Endodermal cell (in vitro differentiated cells): ENCODE measurements at regions not wholly inside any gene's neighbourhood (a gene's known extent, or its start where the extent isn't known, plus 50 kb on each side); places are given as distances from the start of the nearest gene placed in this dataset.
A peak's percentile ranks its signal among the peaks of the same experiment; 100 is the strongest.

Experiments
- DNase-seq: peaks from one replicate; pipeline ENCODE4 v3.0.0-alpha.2; 2017
- H3K27ac ChIP-seq: 2 replicates; pipeline ENCODE4 v1.5.1; 2013; ENCODE audit warnings: mild to moderate bottlenecking, low read depth, low read length, moderate library complexity
- H3K27me3 ChIP-seq: 2 replicates; pipeline ENCODE4 v1.6.1; 2013; ENCODE audit warnings: mild to moderate bottlenecking, low read length, moderate library complexity; ENCODE audit not compliant: insufficient read depth, control insufficient read depth, poor library complexity, severe bottlenecking
- H3K36me3 ChIP-seq: 2 replicates; pipeline ENCODE4 v1.7.0; 2013; ENCODE audit warnings: mild to moderate bottlenecking, low read length, moderate library complexity; ENCODE audit not compliant: control insufficient read depth, insufficient read depth
- H3K4me1 ChIP-seq: one replicate; pipeline ENCODE4 v1.7.0; 2013; ENCODE audit warnings: low read length; ENCODE audit not compliant: control insufficient read depth, insufficient read depth
- H3K4me3 ChIP-seq: 2 replicates; pipeline ENCODE4 v1.5.1; 2013; ENCODE audit warnings: mild to moderate bottlenecking, low read length, moderate library complexity
- H3K9ac ChIP-seq: 2 replicates; pipeline ENCODE4 v1.6.1; 2013; ENCODE audit warnings: mild to moderate bottlenecking, low read length, moderate library complexity; ENCODE audit not compliant: poor library complexity, severe bottlenecking; ENCODE audit errors: extremely low read depth
- H3K9me3 ChIP-seq: 2 replicates; pipeline ENCODE4 v1.6.1; 2013; ENCODE audit warnings: mild to moderate bottlenecking, low read length, moderate library complexity; ENCODE audit not compliant: control insufficient read depth
- H3K27ac Mint-ChIP-seq: 2 replicates; pipeline ENCODE4 v1.8.0; 2020; ENCODE audit warnings: mixed read lengths
- H3K27me3 Mint-ChIP-seq: 2 replicates; pipeline ENCODE4 v1.8.0; 2021; ENCODE audit warnings: mild to moderate bottlenecking, mixed read lengths; ENCODE audit not compliant: insufficient read depth
- H3K36me3 Mint-ChIP-seq: 2 replicates; pipeline ENCODE4 v1.8.0; 2020; ENCODE audit warnings: low read depth, mixed read lengths
- H3K4me1 Mint-ChIP-seq: 2 replicates; pipeline ENCODE4 v1.8.0; 2020; ENCODE audit warnings: mixed read lengths
- H3K4me3 Mint-ChIP-seq: 2 replicates; pipeline ENCODE4 v1.8.0; 2020; ENCODE audit warnings: mild to moderate bottlenecking, moderate library complexity, mixed read lengths
- H3K9me3 Mint-ChIP-seq: 2 replicates; pipeline ENCODE4 v1.8.0; 2020; ENCODE audit warnings: mild to moderate bottlenecking, mixed read lengths
- CTCF ChIP-seq: fragments of 200-600 bp; sonication (generic); conservative IDR thresholded peaks from 2 replicates; pipeline ENCODE4 v1.5.0; 2021; ENCODE audit warnings: antibody characterized with exemption, mild to moderate bottlenecking
- WGBS, 2 experiments: methylation state at CpG; one replicate each; pipeline versions ENCODE4 v1.1.5 to v1.1.7; 2013; ENCODE audit warnings: missing lambda C conversion rate in 2 of 2, mixed read lengths in 1 of 2; ENCODE audit not compliant: insufficient coverage in 1 of 2, insufficient read length in 1 of 2; 5-methylcytosine and 5-hydroxymethylcytosine counted together

GRCh38 chr9:99400184-99400731 lies 178.2 kb downstream of the SEC61B start:
- Histone ChIP-seq H3K4me1 (no peaks in the 10 kb centered on the region), H3K4me3 (no peak overlapping the region), H3K27me3 (no peaks in the 10 kb centered on the region), H3K9me3 (peaks cover 4% of the 10 kb centered on the region), H3K36me3 (no peaks in the 10 kb centered on the region), H3K9ac (no peak overlapping the region), H3K27ac (no peak overlapping the region)
- peak; percentile 63 for TF ChIP-seq CTCF
- no peak overlapping the region for H3K4me3 Mint-ChIP-seq
- H3K36me3 Mint-ChIP-seq, result no peaks in the 10 kb centered on the region
- WGBS, 2 experiments, result 76 to 95% methylated on average over 5 of the region's 5 CpGs
- H3K9me3 Mint-ChIP-seq, result peaks cover 3% of the 10 kb centered on the region
- H3K27me3 Mint-ChIP-seq, result peaks cover 6% of the 10 kb centered on the region
- H3K27ac Mint-ChIP-seq, result no peak overlapping the region
- DNase-seq, result peak; percentile 70
- H3K4me1 Mint-ChIP-seq, result peaks cover 21% of the 10 kb centered on the region

DNA sequence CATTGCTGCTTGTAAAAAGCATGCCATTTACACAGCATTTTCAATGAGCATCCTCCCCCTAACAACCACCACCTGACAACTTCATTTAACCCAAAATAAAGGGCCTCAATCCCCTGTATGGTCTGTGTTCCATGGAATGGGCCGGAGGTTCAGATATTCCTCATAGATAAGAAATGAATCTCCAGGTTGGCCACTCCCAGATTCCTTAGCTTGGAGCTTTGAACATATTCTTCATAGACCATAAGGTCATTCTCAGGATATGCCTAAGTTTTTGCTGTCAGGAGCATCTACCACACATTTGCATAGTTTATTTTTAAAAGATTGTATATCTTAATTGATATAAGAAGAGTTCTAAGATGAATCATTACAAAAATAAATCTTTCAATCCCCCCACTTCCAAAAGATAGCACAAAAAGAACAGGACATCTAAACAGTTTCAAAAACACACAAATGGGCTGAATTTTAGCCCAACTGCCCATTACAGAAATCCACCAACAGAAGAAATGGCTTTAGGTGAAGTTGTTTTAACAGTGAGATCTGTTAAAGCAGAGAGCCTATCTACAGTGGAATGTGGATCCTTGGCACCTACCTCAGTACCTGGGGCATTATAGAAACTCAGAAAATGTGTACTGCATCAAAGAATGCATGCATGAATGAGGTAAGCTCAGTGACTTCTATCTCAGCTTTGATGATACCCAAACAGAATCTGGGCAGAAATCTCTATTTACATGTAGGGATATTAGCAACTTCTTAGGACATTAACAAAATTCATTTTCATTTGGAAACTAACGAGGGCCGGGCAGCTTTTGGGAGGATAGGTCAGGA lies 179.8 kb downstream of the SEC61B start:
- no peak for TF ChIP-seq CTCF
- Mint-ChIP-seq H3K36me3 (no peaks in the 10 kb centered on the region), H3K4me1 (peaks cover 12% of the 10 kb centered on the region), H3K4me3 (no peak overlapping the region), H3K27ac (no peak overlapping the region), H3K27me3 (peaks cover 7% of the 10 kb centered on the region), H3K9me3 (no peaks in the 10 kb centered on the region)
- no peaks in the 10 kb centered on the region for H3K4me1 ChIP-seq
- DNase-seq, result no peak
- H3K9ac ChIP-seq, result no peak overlapping the region
- no peak overlapping the region for H3K4me3 ChIP-seq
- no peak overlapping the region for H3K27ac ChIP-seq
- no peaks in the 10 kb centered on the region for H3K9me3 ChIP-seq
- no peaks in the 10 kb centered on the region for H3K36me3 ChIP-seq
- no peaks in the 10 kb centered on the region for H3K27me3 ChIP-seq
- 97 to 100% methylated on average over 3 of the region's 3 CpGs for WGBS, 2 experiments

DNA sequence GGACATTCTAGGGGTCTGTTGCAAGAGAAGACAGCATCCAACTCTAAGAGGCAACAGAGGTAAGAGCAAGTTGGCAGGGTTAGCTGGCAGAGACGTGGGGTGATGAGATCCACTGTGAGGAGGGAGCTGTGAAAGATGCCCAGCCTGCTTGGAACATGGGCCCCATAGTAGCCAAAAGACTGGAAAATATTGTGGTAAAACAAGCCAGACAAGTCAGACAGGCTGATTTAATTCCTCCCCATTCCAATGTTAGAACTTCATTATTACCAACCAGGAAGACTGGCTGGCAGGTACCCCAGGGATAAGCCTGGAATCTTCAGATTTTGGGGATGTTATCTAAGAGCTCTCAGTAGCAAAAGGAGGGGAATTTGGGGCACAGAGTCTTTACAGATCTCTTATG lies 181.3 kb downstream of the SEC61B start:
- no peak for DNase-seq
- Histone ChIP-seq H3K4me1 (no peaks in the 10 kb centered on the region), H3K9me3 (no peaks in the 10 kb centered on the region), H3K27me3 (no peaks in the 10 kb centered on the region), H3K9ac (no peak overlapping the region), H3K27ac (no peak overlapping the region), H3K4me3 (no peak overlapping the region), H3K36me3 (no peaks in the 10 kb centered on the region)
- Mint-ChIP-seq H3K4me3 (no peak overlapping the region), H3K27me3 (peaks cover 6% of the 10 kb centered on the region), H3K9me3 (no peaks in the 10 kb centered on the region), H3K27ac (no peak overlapping the region), H3K36me3 (no peaks in the 10 kb centered on the region), H3K4me1 (peaks cover 8% of the 10 kb centered on the region)
- WGBS, 2 experiments, result 88% methylated on average over 1 of the region's 1 CpG; no CpG with 5 or more reads in 1 of the 2 experiments
- no peak for TF ChIP-seq CTCF
